SJCRH30 (cell line): ENCODE measurements at regions not wholly inside any gene's neighbourhood (a gene's known extent, or its start where the extent isn't known, plus 50 kb on each side); places are given as distances from the start of the nearest gene placed in this dataset.
"Not testable (repeated sequence)": the region's sequence is repeated elsewhere in the genome, so short reads cannot be mapped to it uniquely, and the experiment has no call there.

Source experiments
- DNase-seq, 2 experiments: peaks; one replicate each; pipeline ENCODE4 v3.0.0-alpha.2; 2015 to 2020
- H3K27ac ChIP-seq: fragments of 250-450 bp; sonication (Bioruptor Pico); 2 replicates; pipeline ENCODE4 v1.5.1; 2020; ENCODE audit warnings: mild to moderate bottlenecking, moderate library complexity
- H3K27me3 ChIP-seq: fragments of 250-450 bp; sonication (Bioruptor Pico); 2 replicates; pipeline ENCODE4 v1.5.1; 2020; ENCODE audit warnings: mild to moderate bottlenecking, moderate library complexity
- H3K36me3 ChIP-seq: fragments of 250-450 bp; sonication (Bioruptor Pico); 2 replicates; pipeline ENCODE4 v1.5.1; 2020; ENCODE audit warnings: mild to moderate bottlenecking, moderate library complexity
- H3K4me1 ChIP-seq: fragments of 250-450 bp; sonication (Bioruptor Pico); 2 replicates; pipeline ENCODE4 v1.5.1; 2020; ENCODE audit warnings: mild to moderate bottlenecking, moderate library complexity
- H3K4me3 ChIP-seq: fragments of 250-450 bp; sonication (Bioruptor Pico); 2 replicates; pipeline ENCODE4 v1.5.1; 2020; ENCODE audit warnings: mild to moderate bottlenecking, moderate library complexity
- H3K9me3 ChIP-seq: fragments of 250-450 bp; sonication (Bioruptor Pico); replicated peaks from 2 replicates; pipeline ENCODE4 v1.5.1; 2020; ENCODE audit warnings: mild to moderate bottlenecking, moderate library complexity

GRCh38 chr9:22595805-22596204 is 149.2 kb downstream of the DMRTA1 start:
- H3K36me3 ChIP-seq = no peaks in the 10 kb centered on the region
- no peak overlapping the region for H3K27ac ChIP-seq
- H3K27me3 ChIP-seq = no peaks in the 10 kb centered on the region
- H3K4me1 ChIP-seq = no peaks in the 10 kb centered on the region
- no peak overlapping the region for H3K4me3 ChIP-seq
- no peak for DNase-seq
- no peaks in the 10 kb centered on the region for H3K9me3 ChIP-seq

GRCh38 chr9:22617156-22617555 is 170.5 kb downstream of the DMRTA1 start:
- peak in 1 of 2 experiments; percentile 10 for DNase-seq
- no peak overlapping the region for H3K4me3 ChIP-seq
- no peaks in the 10 kb centered on the region for H3K36me3 ChIP-seq
- H3K27ac ChIP-seq = no peak overlapping the region
- no peaks in the 10 kb centered on the region for H3K27me3 ChIP-seq
- no peaks in the 10 kb centered on the region for H3K4me1 ChIP-seq
- H3K9me3 ChIP-seq = no peaks in the 10 kb centered on the region

GRCh38 chr9:22622815-22623214 is 176.2 kb downstream of the DMRTA1 start:
- no peak for DNase-seq
- H3K9me3 ChIP-seq = no peaks in the 10 kb centered on the region
- no peaks in the 10 kb centered on the region for H3K36me3 ChIP-seq
- H3K27ac ChIP-seq = no peak overlapping the region
- H3K27me3 ChIP-seq = no peaks in the 10 kb centered on the region
- no peak overlapping the region for H3K4me3 ChIP-seq
- no peaks in the 10 kb centered on the region for H3K4me1 ChIP-seq

- H3K27ac ChIP-seq = no peak overlapping the region
- H3K4me1 ChIP-seq = no peaks in the 10 kb centered on the region
- no peak for DNase-seq
- H3K4me3 ChIP-seq = no peak overlapping the region
- H3K9me3 ChIP-seq = no peaks in the 10 kb centered on the region
- no peaks in the 10 kb centered on the region for H3K27me3 ChIP-seq
- no peaks in the 10 kb centered on the region for H3K36me3 ChIP-seq
These were observed 176.6 kb downstream of the DMRTA1 start for GRCh38 chr9:22623236-22623635.

DNA sequence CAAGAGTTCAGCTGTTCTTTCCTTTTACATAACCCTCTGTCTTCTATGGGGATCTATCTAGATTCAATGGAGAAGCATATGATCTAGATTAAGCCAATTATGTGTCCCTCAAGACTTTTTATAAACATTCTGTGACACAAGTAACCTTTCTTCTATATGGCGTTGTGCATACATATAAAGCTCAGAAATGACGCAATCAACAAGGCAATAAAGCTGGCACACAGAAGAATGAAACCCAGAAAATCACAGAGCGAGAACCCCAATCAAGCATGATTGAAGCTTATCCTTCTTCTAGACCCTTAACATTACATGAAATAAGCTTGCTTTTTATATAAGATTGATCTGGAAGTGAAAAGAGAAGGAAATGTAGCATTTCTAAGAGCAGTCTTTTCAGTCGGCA is 178.9 kb downstream of the DMRTA1 start:
- Histone ChIP-seq H3K4me1 (no peaks in the 10 kb centered on the region), H3K27ac (no peak overlapping the region), H3K27me3 (no peaks in the 10 kb centered on the region), H3K36me3 (no peaks in the 10 kb centered on the region), H3K4me3 (no peak overlapping the region), H3K9me3 (no peaks in the 10 kb centered on the region)
- no peak for DNase-seq

DNA sequence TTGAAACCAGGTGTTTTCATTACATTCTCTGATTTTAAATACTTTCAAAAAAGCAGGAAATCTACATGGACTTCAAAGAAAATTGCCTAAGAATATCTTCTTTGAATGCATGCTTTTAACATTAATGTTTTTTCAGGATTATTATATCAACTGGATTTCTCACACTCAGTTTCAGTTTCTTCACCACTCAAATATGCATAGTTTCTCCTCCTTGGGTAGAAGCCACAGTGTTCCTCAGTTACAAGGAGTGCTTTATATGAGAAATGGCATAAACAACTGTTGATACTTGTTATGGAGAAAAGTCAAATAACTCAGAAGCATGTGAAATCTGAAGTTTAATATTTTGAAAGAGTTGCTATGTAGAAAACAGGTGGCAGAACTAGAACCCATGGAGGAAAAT is 196.9 kb downstream of the DMRTA1 start:
- no peaks in the 10 kb centered on the region for H3K4me1 ChIP-seq
- no peak for DNase-seq
- H3K36me3 ChIP-seq = no peaks in the 10 kb centered on the region
- H3K27me3 ChIP-seq = no peaks in the 10 kb centered on the region
- no peak overlapping the region for H3K4me3 ChIP-seq
- H3K27ac ChIP-seq = no peak overlapping the region
- H3K9me3 ChIP-seq = no peaks in the 10 kb centered on the region

GRCh38 chr9:22645893-22646292 is 199.3 kb downstream of the DMRTA1 start:
- no peak overlapping the region for H3K27ac ChIP-seq
- DNase-seq = no peak
- no peak overlapping the region for H3K4me3 ChIP-seq
- no peaks in the 10 kb centered on the region for H3K36me3 ChIP-seq
- no peaks in the 10 kb centered on the region for H3K9me3 ChIP-seq
- H3K4me1 ChIP-seq = no peaks in the 10 kb centered on the region
- H3K27me3 ChIP-seq = no peaks in the 10 kb centered on the region

DNA sequence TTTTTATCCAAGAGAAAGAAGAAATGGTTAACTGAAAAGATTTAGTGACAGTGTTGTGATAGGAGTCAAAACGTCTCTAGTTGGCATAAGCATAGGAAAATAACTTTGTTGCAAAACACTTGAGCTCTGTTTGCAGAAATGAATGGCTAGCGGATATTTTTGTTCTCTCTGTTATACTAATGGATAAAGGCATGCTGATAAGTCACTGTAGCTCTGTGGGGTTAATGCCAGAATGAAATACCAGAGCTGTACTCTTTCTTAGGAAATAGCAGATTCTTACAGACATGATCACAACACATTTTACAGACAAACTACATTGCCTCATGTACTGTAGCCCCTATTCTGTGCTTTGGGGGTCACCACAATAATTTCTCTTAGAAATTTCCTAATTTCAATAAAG is 202.8 kb downstream of the DMRTA1 start:
- no peaks in the 10 kb centered on the region for H3K4me1 ChIP-seq
- H3K27ac ChIP-seq = no peak overlapping the region
- H3K27me3 ChIP-seq = no peaks in the 10 kb centered on the region
- DNase-seq = no peak
- no peaks in the 10 kb centered on the region for H3K9me3 ChIP-seq
- no peaks in the 10 kb centered on the region for H3K36me3 ChIP-seq
- no peak overlapping the region for H3K4me3 ChIP-seq

DNA sequence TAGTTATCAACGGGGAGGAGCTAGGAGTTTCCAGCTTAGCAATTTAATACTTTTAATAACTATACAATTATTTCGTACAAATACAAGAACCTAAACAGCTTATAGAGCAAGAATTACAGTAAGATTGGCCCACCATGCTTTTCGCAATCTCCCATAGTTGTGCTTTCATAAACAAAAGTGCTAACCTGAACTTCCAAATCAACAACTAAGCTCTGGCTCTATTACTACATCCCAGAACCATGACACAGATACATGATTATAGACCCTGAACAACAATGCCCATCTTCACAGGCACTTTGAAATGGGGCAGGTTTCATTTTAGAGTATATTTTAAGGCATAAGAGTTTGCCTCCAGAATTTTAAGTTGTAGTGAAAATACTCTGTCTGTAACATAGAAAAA is 203.5 kb downstream of the DMRTA1 start:
- H3K27ac ChIP-seq = no peak overlapping the region
- no peaks in the 10 kb centered on the region for H3K36me3 ChIP-seq
- no peak overlapping the region for H3K4me3 ChIP-seq
- no peaks in the 10 kb centered on the region for H3K9me3 ChIP-seq
- H3K4me1 ChIP-seq = no peaks in the 10 kb centered on the region
- no peaks in the 10 kb centered on the region for H3K27me3 ChIP-seq
- no peak for DNase-seq

DNA sequence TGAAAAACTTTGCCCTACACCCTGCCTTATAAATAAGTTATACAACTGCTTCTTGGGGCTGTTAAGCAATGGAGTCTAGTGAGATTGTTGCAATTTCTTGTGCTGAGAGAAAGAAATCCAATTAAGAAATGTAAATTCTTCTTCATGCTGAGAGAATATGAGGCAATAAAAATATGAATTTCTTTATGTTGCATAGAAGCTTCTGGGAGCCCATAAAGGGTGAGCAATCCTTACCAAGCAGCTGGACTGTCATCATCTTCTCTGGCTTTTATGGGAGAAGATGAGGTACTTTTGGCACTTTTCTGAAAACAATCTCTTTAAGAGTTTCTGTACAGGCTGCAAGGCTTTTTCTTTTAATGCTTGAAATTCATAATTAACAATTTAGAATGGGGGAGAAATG is 204.3 kb downstream of the DMRTA1 start:
- Histone ChIP-seq H3K36me3 (no peaks in the 10 kb centered on the region), H3K9me3 (no peaks in the 10 kb centered on the region), H3K27me3 (no peaks in the 10 kb centered on the region), H3K27ac (no peak overlapping the region), H3K4me1 (no peaks in the 10 kb centered on the region), H3K4me3 (no peak overlapping the region)
- no peak for DNase-seq

DNA sequence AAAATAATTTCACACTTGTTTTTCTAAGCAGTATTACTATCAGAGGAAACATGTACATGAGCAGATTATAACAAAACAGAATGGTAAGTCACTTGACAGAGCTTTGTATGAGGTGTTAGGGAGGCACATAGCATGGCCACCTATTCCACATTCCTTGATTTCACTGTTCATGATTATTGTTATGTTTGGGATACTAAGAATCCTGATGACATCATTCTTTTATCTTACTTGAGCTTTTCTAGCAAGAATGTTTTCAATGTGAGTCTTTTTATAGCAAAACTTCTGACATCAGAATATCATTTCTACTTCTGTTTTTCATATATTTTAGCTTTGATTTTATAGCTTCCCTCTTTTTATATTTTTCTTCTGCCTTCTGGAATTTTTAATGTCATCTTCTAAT is 208.2 kb downstream of the DMRTA1 start:
- no peak for DNase-seq

GRCh38 chr9:22657713-22658112 is 211.1 kb downstream of the DMRTA1 start:
- H3K36me3 ChIP-seq = no peaks in the 10 kb centered on the region
- no peak for DNase-seq
- no peak overlapping the region for H3K27ac ChIP-seq
- no peaks in the 10 kb centered on the region for H3K9me3 ChIP-seq
- H3K4me3 ChIP-seq = no peak overlapping the region
- H3K4me1 ChIP-seq = no peaks in the 10 kb centered on the region
- no peaks in the 10 kb centered on the region for H3K27me3 ChIP-seq

More for the DNA sequence above, 208.2 kb downstream of the DMRTA1 start:
- Histone ChIP-seq H3K27ac (no peak overlapping the region), H3K36me3 (no peaks in the 10 kb centered on the region), H3K9me3 (no peaks in the 10 kb centered on the region), H3K27me3 (no peaks in the 10 kb centered on the region), H3K4me1 (no peaks in the 10 kb centered on the region), H3K4me3 (no peak overlapping the region)

DNA sequence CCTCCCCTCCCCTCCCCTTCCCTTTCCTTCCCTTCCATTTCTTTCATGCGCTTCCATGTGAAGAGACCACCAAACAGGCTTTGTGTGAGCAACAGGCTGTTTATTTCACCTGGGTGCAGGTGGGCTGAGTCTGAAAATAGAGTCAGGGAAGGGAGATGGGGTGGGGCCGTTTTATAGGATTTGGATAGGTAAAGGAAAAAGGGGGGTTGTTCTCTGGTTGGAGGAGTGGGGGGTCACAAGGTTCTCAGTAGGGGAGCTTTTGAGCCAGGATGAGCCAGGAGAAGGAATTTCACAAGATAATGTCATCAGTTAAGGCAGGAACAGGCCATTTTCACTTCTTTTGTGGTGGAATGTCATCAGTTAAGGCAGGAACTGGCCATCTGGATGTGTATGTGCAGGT is 211.9 kb downstream of the DMRTA1 start:
- H3K27me3 ChIP-seq, H3K4me3 ChIP-seq, H3K4me1 ChIP-seq, H3K36me3 ChIP-seq, DNase-seq, H3K27ac ChIP-seq, H3K9me3 ChIP-seq: not testable (repeated sequence)

- no peak overlapping the region for H3K27ac ChIP-seq
- no peaks in the 10 kb centered on the region for H3K4me1 ChIP-seq
- H3K4me3 ChIP-seq = no peak overlapping the region
- no peaks in the 10 kb centered on the region for H3K36me3 ChIP-seq
- no peaks in the 10 kb centered on the region for H3K9me3 ChIP-seq
- DNase-seq = no peak
- no peaks in the 10 kb centered on the region for H3K27me3 ChIP-seq
These were observed 235.9 kb downstream of the DMRTA1 start for GRCh38 chr9:22682536-22682935.

GRCh38 chr9:22682961-22683699 is 236.5 kb downstream of the DMRTA1 start:
- no peak overlapping the region for H3K27ac ChIP-seq
- no peaks in the 10 kb centered on the region for H3K4me1 ChIP-seq
- H3K36me3 ChIP-seq = no peaks in the 10 kb centered on the region
- no peaks in the 10 kb centered on the region for H3K27me3 ChIP-seq
- DNase-seq = no peak
- no peaks in the 10 kb centered on the region for H3K9me3 ChIP-seq
- no peak overlapping the region for H3K4me3 ChIP-seq

- Histone ChIP-seq H3K4me1 (no peaks in the 10 kb centered on the region), H3K36me3 (no peaks in the 10 kb centered on the region), H3K27me3 (no peaks in the 10 kb centered on the region), H3K4me3 (no peak overlapping the region), H3K9me3 (no peaks in the 10 kb centered on the region), H3K27ac (no peak overlapping the region)
- no peak for DNase-seq
These were observed 237.1 kb downstream of the DMRTA1 start for GRCh38 chr9:22683700-22684075.
